Activated CD4-positive, CD25-positive, alpha-beta regulatory T cell treated with anti-CD3 and anti-CD28 coated beads, Interleukin-2, amount 50 U/mL, for 72 hours (primary cell): ENCODE measurements at regions not wholly inside any gene's neighbourhood (a gene's known extent, or its start where the extent isn't known, plus 50 kb on each side); places are given as distances from the start of the nearest gene placed in this dataset.
"Not testable (repeated sequence)": the region's sequence is repeated elsewhere in the genome, so short reads cannot be mapped to it uniquely, and the experiment has no call there.

Experiments used
- DNase-seq: peaks from one replicate; pipeline ENCODE4 v3.0.0; 2021

GRCh38 chr1:185460723-185461122 is 143.7 kb upstream of the IVNS1ABP start:
- not testable (repeated sequence) for DNase-seq

- no peak for DNase-seq
Measured at GRCh38 chr1:185459141-185459540, 142.1 kb upstream of the IVNS1ABP start.

GRCh38 chr1:185458670-185459069 is 141.6 kb upstream of the IVNS1ABP start:
- DNase-seq: no peak

GRCh38 chr1:185453496-185454192 is 136.6 kb upstream of the IVNS1ABP start:
- no peak for DNase-seq

- no peak for DNase-seq
Measured at GRCh38 chr1:185450917-185451316, 133.9 kb upstream of the IVNS1ABP start.

GRCh38 chr1:185450060-185450788 is 133.2 kb upstream of the IVNS1ABP start:
- DNase-seq: no peak

GRCh38 chr1:185449378-185450059 is 132.5 kb upstream of the IVNS1ABP start:
- no peak for DNase-seq

- no peak for DNase-seq
Measured at GRCh38 chr1:185448591-185449186, 131.6 kb upstream of the IVNS1ABP start.

GRCh38 chr1:185446131-185446530 is 129.1 kb upstream of the IVNS1ABP start:
- no peak for DNase-seq

GRCh38 chr1:185445594-185445993 is 128.6 kb upstream of the IVNS1ABP start:
- DNase-seq: no peak

GRCh38 chr1:185444676-185445075 is 127.6 kb upstream of the IVNS1ABP start:
- DNase-seq: no peak

- DNase-seq: no peak
Measured at GRCh38 chr1:185442050-185442449, 125.0 kb upstream of the IVNS1ABP start.

- no peak for DNase-seq
Measured at GRCh38 chr1:185441605-185442004, 124.6 kb upstream of the IVNS1ABP start.

- no peak for DNase-seq
Measured at GRCh38 chr1:185440877-185441276, 123.8 kb upstream of the IVNS1ABP start.

- no peak for DNase-seq
Measured at GRCh38 chr1:185439727-185440415, 122.8 kb upstream of the IVNS1ABP start.

- DNase-seq: no peak
Measured at GRCh38 chr1:185438936-185439335, 121.9 kb upstream of the IVNS1ABP start.

- no peak for DNase-seq
Measured at GRCh38 chr1:185435696-185436379, 118.8 kb upstream of the IVNS1ABP start.

- DNase-seq: no peak
Measured at GRCh38 chr1:185434721-185435120, 117.7 kb upstream of the IVNS1ABP start.

GRCh38 chr1:185433667-185434066 is 116.6 kb upstream of the IVNS1ABP start:
- DNase-seq: no peak

GRCh38 chr1:185432948-185433347 is 115.9 kb upstream of the IVNS1ABP start:
- DNase-seq: no peak

- no peak for DNase-seq
Measured at GRCh38 chr1:185431612-185432011, 114.6 kb upstream of the IVNS1ABP start.

- not testable (repeated sequence) for DNase-seq
Measured at GRCh38 chr1:185429668-185430067, 112.6 kb upstream of the IVNS1ABP start.
